Activated naive CD4-positive, alpha-beta T cell treated with anti-CD3 and anti-CD28 coated beads, Interleukin-2, amount 50 U/mL, for 24 hours (primary cell): ENCODE measurements at regions not wholly inside any gene's neighbourhood (a gene's known extent, or its start where the extent isn't known, plus 50 kb on each side); places are given as distances from the start of the nearest gene placed in this dataset.

Experiments used
- H3K27ac Mint-ChIP-seq: one replicate; pipeline ENCODE4 v1.8.0; 2021; ENCODE audit warnings: mild to moderate bottlenecking, mixed read lengths
- H3K27me3 Mint-ChIP-seq: one replicate; pipeline ENCODE4 v1.8.0; 2021; ENCODE audit warnings: mixed read lengths
- H3K36me3 Mint-ChIP-seq: one replicate; pipeline ENCODE4 v1.8.0; 2021; ENCODE audit warnings: mixed read lengths
- H3K4me1 Mint-ChIP-seq: one replicate; pipeline ENCODE4 v1.8.0; 2021; ENCODE audit warnings: mixed read lengths
- H3K4me3 Mint-ChIP-seq: one replicate; pipeline ENCODE4 v1.8.0; 2021; ENCODE audit warnings: mild to moderate bottlenecking, mixed read lengths
- H3K9me3 Mint-ChIP-seq: one replicate; pipeline ENCODE4 v1.8.0; 2021; ENCODE audit warnings: mixed read lengths

- no peak overlapping the region for H3K27ac Mint-ChIP-seq
- no peaks in the 10 kb centered on the region for H3K27me3 Mint-ChIP-seq
- no peaks in the 10 kb centered on the region for H3K4me1 Mint-ChIP-seq
- no peaks in the 10 kb centered on the region for H3K9me3 Mint-ChIP-seq
- H3K4me3 Mint-ChIP-seq: no peak overlapping the region
- H3K36me3 Mint-ChIP-seq: no peaks in the 10 kb centered on the region
Observed at GRCh38 chr2:188089901-188090300, 201.8 kb upstream of the GULP1 start.

GRCh38 chr2:188091220-188091619, 200.5 kb upstream of the GULP1 start:
- Mint-ChIP-seq H3K4me3 (no peak overlapping the region), H3K9me3 (no peaks in the 10 kb centered on the region), H3K4me1 (no peaks in the 10 kb centered on the region)

GRCh38 chr2:188092734-188093133, 198.9 kb upstream of the GULP1 start:
- no peak overlapping the region for H3K4me3 Mint-ChIP-seq
- no peaks in the 10 kb centered on the region for H3K4me1 Mint-ChIP-seq
- no peaks in the 10 kb centered on the region for H3K9me3 Mint-ChIP-seq
- H3K27ac Mint-ChIP-seq: no peak overlapping the region
- no peaks in the 10 kb centered on the region for H3K27me3 Mint-ChIP-seq
- H3K36me3 Mint-ChIP-seq: no peaks in the 10 kb centered on the region

More at GRCh38 chr2:188091220-188091619, 200.5 kb upstream of the GULP1 start:
- Mint-ChIP-seq H3K27me3 (no peaks in the 10 kb centered on the region), H3K36me3 (no peaks in the 10 kb centered on the region), H3K27ac (no peak overlapping the region)

- no peaks in the 10 kb centered on the region for H3K9me3 Mint-ChIP-seq
- no peak overlapping the region for H3K27ac Mint-ChIP-seq
- H3K4me1 Mint-ChIP-seq: no peaks in the 10 kb centered on the region
- H3K36me3 Mint-ChIP-seq: no peaks in the 10 kb centered on the region
- no peak overlapping the region for H3K4me3 Mint-ChIP-seq
- H3K27me3 Mint-ChIP-seq: no peaks in the 10 kb centered on the region
Observed at GRCh38 chr2:188096910-188097309, 194.8 kb upstream of the GULP1 start.

GRCh38 chr2:188102881-188103280, 188.8 kb upstream of the GULP1 start:
- Mint-ChIP-seq H3K27me3 (no peaks in the 10 kb centered on the region), H3K27ac (no peak overlapping the region), H3K4me1 (no peaks in the 10 kb centered on the region), H3K4me3 (no peak overlapping the region), H3K9me3 (no peaks in the 10 kb centered on the region), H3K36me3 (no peaks in the 10 kb centered on the region)

GRCh38 chr2:188114014-188114413, 177.7 kb upstream of the GULP1 start:
- Mint-ChIP-seq H3K4me3 (no peak overlapping the region), H3K4me1 (no peaks in the 10 kb centered on the region), H3K36me3 (no peaks in the 10 kb centered on the region), H3K27ac (no peak overlapping the region), H3K9me3 (no peaks in the 10 kb centered on the region), H3K27me3 (no peaks in the 10 kb centered on the region)

GRCh38 chr2:188117706-188118105, 174.0 kb upstream of the GULP1 start:
- Mint-ChIP-seq H3K9me3 (no peaks in the 10 kb centered on the region), H3K36me3 (no peaks in the 10 kb centered on the region), H3K27ac (no peak overlapping the region), H3K27me3 (no peaks in the 10 kb centered on the region), H3K4me3 (no peak overlapping the region), H3K4me1 (no peaks in the 10 kb centered on the region)

GRCh38 chr2:188118431-188118830, 173.2 kb upstream of the GULP1 start:
- no peak overlapping the region for H3K27ac Mint-ChIP-seq
- H3K36me3 Mint-ChIP-seq: no peaks in the 10 kb centered on the region
- H3K9me3 Mint-ChIP-seq: no peaks in the 10 kb centered on the region
- no peaks in the 10 kb centered on the region for H3K27me3 Mint-ChIP-seq
- H3K4me3 Mint-ChIP-seq: no peak overlapping the region
- H3K4me1 Mint-ChIP-seq: no peaks in the 10 kb centered on the region

GRCh38 chr2:188119112-188119838, 172.4 kb upstream of the GULP1 start:
- Mint-ChIP-seq H3K36me3 (no peaks in the 10 kb centered on the region), H3K27me3 (no peaks in the 10 kb centered on the region), H3K4me3 (no peak overlapping the region), H3K4me1 (no peaks in the 10 kb centered on the region), H3K27ac (no peak overlapping the region), H3K9me3 (no peaks in the 10 kb centered on the region)

GRCh38 chr2:188122985-188123384, 168.7 kb upstream of the GULP1 start:
- no peak overlapping the region for H3K4me3 Mint-ChIP-seq
- H3K36me3 Mint-ChIP-seq: no peaks in the 10 kb centered on the region
- H3K27me3 Mint-ChIP-seq: no peaks in the 10 kb centered on the region
- H3K4me1 Mint-ChIP-seq: no peaks in the 10 kb centered on the region
- no peaks in the 10 kb centered on the region for H3K9me3 Mint-ChIP-seq
- H3K27ac Mint-ChIP-seq: no peak overlapping the region

GRCh38 chr2:188129677-188130076, 162.0 kb upstream of the GULP1 start:
- H3K27me3 Mint-ChIP-seq: no peaks in the 10 kb centered on the region

GRCh38 chr2:188130317-188130716, 161.4 kb upstream of the GULP1 start:
- no peaks in the 10 kb centered on the region for H3K36me3 Mint-ChIP-seq
- no peak overlapping the region for H3K4me3 Mint-ChIP-seq
- no peak overlapping the region for H3K27ac Mint-ChIP-seq
- H3K9me3 Mint-ChIP-seq: peaks cover 12% of the 10 kb centered on the region
- H3K4me1 Mint-ChIP-seq: no peaks in the 10 kb centered on the region
- no peaks in the 10 kb centered on the region for H3K27me3 Mint-ChIP-seq

More at GRCh38 chr2:188129677-188130076, 162.0 kb upstream of the GULP1 start:
- Mint-ChIP-seq H3K4me1 (no peaks in the 10 kb centered on the region), H3K36me3 (no peaks in the 10 kb centered on the region), H3K27ac (no peak overlapping the region), H3K9me3 (peaks cover 12% of the 10 kb centered on the region), H3K4me3 (no peak overlapping the region)

GRCh38 chr2:188131281-188131680, 160.4 kb upstream of the GULP1 start:
- Mint-ChIP-seq H3K9me3 (peaks cover 12% of the 10 kb centered on the region), H3K36me3 (no peaks in the 10 kb centered on the region), H3K27ac (no peak overlapping the region), H3K27me3 (no peaks in the 10 kb centered on the region), H3K4me3 (no peak overlapping the region), H3K4me1 (no peaks in the 10 kb centered on the region)

GRCh38 chr2:188132385-188132784, 159.3 kb upstream of the GULP1 start:
- Mint-ChIP-seq H3K36me3 (no peaks in the 10 kb centered on the region), H3K4me3 (no peak overlapping the region), H3K27ac (no peak overlapping the region), H3K4me1 (no peaks in the 10 kb centered on the region), H3K9me3 (peaks cover 12% of the 10 kb centered on the region), H3K27me3 (no peaks in the 10 kb centered on the region)

- no peak overlapping the region for H3K4me3 Mint-ChIP-seq
- H3K27me3 Mint-ChIP-seq: no peaks in the 10 kb centered on the region
- no peaks in the 10 kb centered on the region for H3K36me3 Mint-ChIP-seq
- no peaks in the 10 kb centered on the region for H3K4me1 Mint-ChIP-seq
- peaks cover 12% of the 10 kb centered on the region for H3K9me3 Mint-ChIP-seq
- no peak overlapping the region for H3K27ac Mint-ChIP-seq
Observed at GRCh38 chr2:188134241-188134640, 157.4 kb upstream of the GULP1 start.

GRCh38 chr2:188138313-188138712, 153.4 kb upstream of the GULP1 start:
- H3K36me3 Mint-ChIP-seq: no peaks in the 10 kb centered on the region
- H3K4me3 Mint-ChIP-seq: no peak overlapping the region
- H3K27ac Mint-ChIP-seq: no peak overlapping the region
- H3K9me3 Mint-ChIP-seq: no peaks in the 10 kb centered on the region
- no peaks in the 10 kb centered on the region for H3K27me3 Mint-ChIP-seq
- no peaks in the 10 kb centered on the region for H3K4me1 Mint-ChIP-seq

- Mint-ChIP-seq H3K36me3 (no peaks in the 10 kb centered on the region), H3K27me3 (no peaks in the 10 kb centered on the region), H3K9me3 (no peaks in the 10 kb centered on the region), H3K27ac (no peak overlapping the region), H3K4me3 (no peak overlapping the region), H3K4me1 (no peaks in the 10 kb centered on the region)
Observed at GRCh38 chr2:188142088-188142487, 149.6 kb upstream of the GULP1 start.
